Activated T-cell treated with anti-CD3 and anti-CD28 coated beads for 1 hour (primary cell): ENCODE measurements at regions not wholly inside any gene's neighbourhood (a gene's known extent, or its start where the extent isn't known, plus 50 kb on each side); places are given as distances from the start of the nearest gene placed in this dataset.
A peak's percentile ranks its signal among the peaks of the same experiment; 100 is the strongest.
"Not testable (repeated sequence)": the region's sequence is repeated elsewhere in the genome, so short reads cannot be mapped to it uniquely, and the experiment has no call there.

ENCODE experiments used
- DNase-seq: peaks from one replicate; pipeline ENCODE4 v3.0.0-alpha.2; 2020; ENCODE audit warnings: low read depth

GRCh38 chr6:137545073-137545472, 50.9 kb upstream of the OLIG3 start:
- no peak for DNase-seq

GRCh38 chr6:137547186-137547585, 53.0 kb upstream of the OLIG3 start:
- no peak for DNase-seq

- DNase-seq, result no peak
Observed at GRCh38 chr6:137547601-137548000, 53.4 kb upstream of the OLIG3 start.

GRCh38 chr6:137549106-137549505, 54.9 kb upstream of the OLIG3 start:
- DNase-seq, result no peak

GRCh38 chr6:137550535-137550934, 56.3 kb upstream of the OLIG3 start:
- no peak for DNase-seq

GRCh38 chr6:137552146-137552545, 58.0 kb upstream of the OLIG3 start:
- no peak for DNase-seq

- DNase-seq, result no peak
Observed at GRCh38 chr6:137552809-137553208, 58.6 kb upstream of the OLIG3 start.

GRCh38 chr6:137559521-137560183, 65.5 kb upstream of the OLIG3 start:
- not testable (repeated sequence) for DNase-seq

GRCh38 chr6:137560184-137560563, 66.0 kb upstream of the OLIG3 start:
- DNase-seq, result no peak

- DNase-seq, result no peak
Observed at GRCh38 chr6:137568067-137568466, 73.9 kb upstream of the OLIG3 start.

- DNase-seq, result no peak
Observed at GRCh38 chr6:137570393-137570792, 76.2 kb upstream of the OLIG3 start.

- peak; percentile 68 for DNase-seq
Observed at GRCh38 chr6:137571854-137572253, 77.7 kb upstream of the OLIG3 start.

- no peak for DNase-seq
Observed at GRCh38 chr6:137573739-137574138, 79.5 kb upstream of the OLIG3 start.

- no peak for DNase-seq
Observed at GRCh38 chr6:137579612-137580011, 85.4 kb upstream of the OLIG3 start.

GRCh38 chr6:137581019-137581707, 87.0 kb upstream of the OLIG3 start:
- no peak for DNase-seq

GRCh38 chr6:137583519-137583918, 89.3 kb upstream of the OLIG3 start:
- DNase-seq, result not testable (repeated sequence)

GRCh38 chr6:137588472-137588871, 94.3 kb upstream of the OLIG3 start:
- no peak for DNase-seq

GRCh38 chr6:137589067-137589848, 95.1 kb upstream of the OLIG3 start:
- peak; percentile 11 for DNase-seq

GRCh38 chr6:137590684-137591083, 96.5 kb upstream of the OLIG3 start:
- no peak for DNase-seq

- DNase-seq, result no peak
Observed at GRCh38 chr6:137601471-137601870, 107.3 kb upstream of the OLIG3 start.

- no peak for DNase-seq
Observed at GRCh38 chr6:137602313-137603197, 108.4 kb upstream of the OLIG3 start.

GRCh38 chr6:137610702-137611101, 116.5 kb upstream of the OLIG3 start:
- no peak for DNase-seq
